Stimulated activated naive CD8-positive, alpha-beta T cell treated with anti-CD3 and anti-CD28 coated beads, Interleukin-15, Interleukin-2, amounts not matched to agents 100 ng/mL and 50 ng/mL, for 24 hours (primary cell): ENCODE measurements at regions not wholly inside any gene's neighbourhood (a gene's known extent, or its start where the extent isn't known, plus 50 kb on each side); places are given as distances from the start of the nearest gene placed in this dataset.

Source experiments
- H3K27ac Mint-ChIP-seq: one replicate; pipeline ENCODE4 v1.8.0; 2021; ENCODE audit warnings: mild to moderate bottlenecking, mixed read lengths
- H3K27me3 Mint-ChIP-seq: one replicate; pipeline ENCODE4 v1.8.0; 2021; ENCODE audit warnings: mixed read lengths
- H3K36me3 Mint-ChIP-seq: one replicate; pipeline ENCODE4 v1.8.0; 2021; ENCODE audit warnings: low read depth, mixed read lengths
- H3K4me1 Mint-ChIP-seq: one replicate; pipeline ENCODE4 v1.8.0; 2021; ENCODE audit warnings: low read depth, mixed read lengths
- H3K4me3 Mint-ChIP-seq: one replicate; pipeline ENCODE4 v1.8.0; 2021; ENCODE audit warnings: mild to moderate bottlenecking, mixed read lengths
- H3K9me3 Mint-ChIP-seq: one replicate; pipeline ENCODE4 v1.8.0; 2021; ENCODE audit warnings: mixed read lengths

DNA sequence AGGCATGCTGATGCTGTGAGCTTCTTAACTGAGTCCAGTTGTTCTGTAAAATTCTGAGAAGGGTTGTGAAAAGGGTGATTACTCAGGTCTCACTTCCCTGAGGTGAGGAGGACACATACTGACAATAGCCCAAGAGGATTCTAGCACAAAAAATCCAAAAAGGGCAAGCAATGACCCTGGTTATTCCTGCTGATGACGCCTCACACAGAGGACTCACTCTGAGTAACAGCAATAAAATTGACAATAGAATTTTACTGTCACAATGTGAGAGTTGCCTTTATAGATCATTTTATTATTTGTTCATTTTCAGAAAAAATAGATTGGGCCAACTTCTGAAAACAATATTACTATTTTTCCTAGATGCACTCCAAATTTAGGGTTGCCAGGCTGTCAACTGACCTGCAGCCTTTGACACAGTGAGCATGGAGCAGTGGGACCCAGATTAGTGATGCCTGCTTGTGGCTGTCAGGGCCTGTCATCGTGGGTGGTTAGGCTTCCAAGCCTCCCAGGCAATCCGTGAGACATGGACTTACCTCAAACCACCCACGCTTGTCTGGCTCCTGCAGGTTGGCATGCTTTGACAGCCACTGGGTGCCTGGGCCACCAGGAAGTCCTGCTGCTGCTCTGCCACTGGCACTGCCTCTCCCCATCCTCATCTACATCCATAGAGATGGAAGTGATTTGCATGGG is 396.0 kb upstream of the THBS1 start:
- H3K9me3 Mint-ChIP-seq = no peaks in the 10 kb centered on the region
- no peak overlapping the region for H3K4me3 Mint-ChIP-seq
- H3K27ac Mint-ChIP-seq = no peak overlapping the region
- H3K36me3 Mint-ChIP-seq = no peaks in the 10 kb centered on the region
- H3K27me3 Mint-ChIP-seq = peaks cover 24% of the 10 kb centered on the region
- H3K4me1 Mint-ChIP-seq = no peaks in the 10 kb centered on the region

DNA sequence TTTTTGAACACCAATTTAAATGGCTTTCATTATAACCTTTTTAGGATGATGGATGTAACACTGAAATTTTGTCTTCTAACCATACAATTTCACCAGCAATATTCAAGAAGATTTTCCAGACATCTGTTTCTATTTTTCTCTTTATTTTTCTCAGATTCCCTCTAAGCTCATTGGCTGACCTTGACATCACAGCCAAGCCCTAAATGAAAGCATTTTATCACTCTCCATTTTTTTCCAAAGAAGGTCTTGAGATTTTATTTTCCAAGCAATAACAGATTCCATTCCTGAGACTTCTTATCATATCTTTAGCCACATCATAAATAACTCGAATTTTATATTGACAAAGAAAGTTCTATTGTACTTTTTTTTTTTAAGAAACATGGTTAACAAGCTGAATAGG is 392.6 kb upstream of the THBS1 start:
- H3K27me3 Mint-ChIP-seq = peaks cover 25% of the 10 kb centered on the region
- H3K4me1 Mint-ChIP-seq = no peaks in the 10 kb centered on the region
- H3K36me3 Mint-ChIP-seq = no peaks in the 10 kb centered on the region
- H3K9me3 Mint-ChIP-seq = no peaks in the 10 kb centered on the region
- no peak overlapping the region for H3K27ac Mint-ChIP-seq
- no peak overlapping the region for H3K4me3 Mint-ChIP-seq

DNA sequence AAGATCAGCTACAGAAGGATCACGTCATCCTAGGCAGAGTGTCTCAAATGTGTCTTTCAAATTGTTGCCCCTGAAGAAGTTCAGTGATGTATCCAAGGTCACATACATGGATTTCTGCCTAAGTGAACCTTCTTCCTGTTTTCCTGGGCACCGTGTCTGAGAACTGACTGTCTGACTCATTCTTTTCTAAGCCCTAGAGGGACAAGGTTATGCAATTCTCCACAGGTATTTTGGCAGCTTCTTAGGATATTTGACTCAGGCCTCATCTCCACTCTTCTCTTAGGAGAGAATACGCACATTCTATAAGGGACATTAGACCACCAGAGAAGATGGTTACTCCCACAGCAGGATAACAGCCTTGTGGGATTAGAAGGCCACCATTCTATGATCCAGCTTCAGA is 391.9 kb upstream of the THBS1 start:
- H3K27ac Mint-ChIP-seq = no peak overlapping the region
- no peaks in the 10 kb centered on the region for H3K4me1 Mint-ChIP-seq
- no peaks in the 10 kb centered on the region for H3K36me3 Mint-ChIP-seq
- no peaks in the 10 kb centered on the region for H3K9me3 Mint-ChIP-seq
- peaks cover 25% of the 10 kb centered on the region for H3K27me3 Mint-ChIP-seq
- no peak overlapping the region for H3K4me3 Mint-ChIP-seq

DNA sequence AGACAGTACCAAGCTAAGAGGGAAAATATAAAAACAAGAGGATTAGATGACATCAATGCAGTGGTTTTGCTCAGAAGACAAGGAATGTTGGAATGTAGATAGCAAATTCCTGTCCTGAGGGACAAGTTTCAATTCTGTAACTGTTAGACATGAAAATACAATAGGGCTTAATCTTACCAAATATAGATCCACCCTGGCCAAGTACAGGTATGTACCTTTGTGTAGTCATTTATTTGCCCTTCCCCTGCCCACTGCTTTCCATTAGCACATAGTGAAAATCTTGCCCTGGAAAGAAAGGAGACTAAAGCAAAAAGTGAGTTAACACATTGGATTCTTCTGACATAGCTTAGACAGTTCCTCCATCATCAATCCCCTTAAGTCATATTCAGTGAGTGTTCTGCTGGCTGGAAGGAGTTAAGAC is 389.0 kb upstream of the THBS1 start:
- no peaks in the 10 kb centered on the region for H3K36me3 Mint-ChIP-seq
- H3K4me1 Mint-ChIP-seq = no peaks in the 10 kb centered on the region
- no peaks in the 10 kb centered on the region for H3K9me3 Mint-ChIP-seq
- peaks cover 16% of the 10 kb centered on the region for H3K27me3 Mint-ChIP-seq
- H3K4me3 Mint-ChIP-seq = no peak overlapping the region
- H3K27ac Mint-ChIP-seq = no peak overlapping the region

DNA sequence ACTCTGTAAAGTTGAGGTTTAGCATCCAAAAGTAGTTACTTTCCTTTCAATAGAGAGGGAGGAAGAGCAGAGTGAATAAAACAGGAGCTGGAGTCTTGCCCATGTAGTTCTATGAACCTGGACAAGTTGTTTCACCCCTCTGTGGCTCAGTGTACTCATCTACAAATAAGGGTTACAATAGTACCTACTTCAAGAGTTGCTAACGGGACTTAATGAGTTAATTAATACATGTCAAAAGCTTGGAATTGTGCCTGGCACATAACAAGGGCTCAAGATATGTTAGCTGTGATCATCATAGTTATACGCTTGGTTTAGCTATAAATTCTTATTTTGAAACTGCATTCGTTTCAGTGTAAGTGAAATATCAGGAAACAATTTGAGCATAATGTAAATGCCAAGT is 388.5 kb upstream of the THBS1 start:
- Mint-ChIP-seq H3K4me3 (no peak overlapping the region), H3K27ac (no peak overlapping the region), H3K36me3 (no peaks in the 10 kb centered on the region), H3K9me3 (no peaks in the 10 kb centered on the region), H3K27me3 (peaks cover 16% of the 10 kb centered on the region), H3K4me1 (no peaks in the 10 kb centered on the region)

DNA sequence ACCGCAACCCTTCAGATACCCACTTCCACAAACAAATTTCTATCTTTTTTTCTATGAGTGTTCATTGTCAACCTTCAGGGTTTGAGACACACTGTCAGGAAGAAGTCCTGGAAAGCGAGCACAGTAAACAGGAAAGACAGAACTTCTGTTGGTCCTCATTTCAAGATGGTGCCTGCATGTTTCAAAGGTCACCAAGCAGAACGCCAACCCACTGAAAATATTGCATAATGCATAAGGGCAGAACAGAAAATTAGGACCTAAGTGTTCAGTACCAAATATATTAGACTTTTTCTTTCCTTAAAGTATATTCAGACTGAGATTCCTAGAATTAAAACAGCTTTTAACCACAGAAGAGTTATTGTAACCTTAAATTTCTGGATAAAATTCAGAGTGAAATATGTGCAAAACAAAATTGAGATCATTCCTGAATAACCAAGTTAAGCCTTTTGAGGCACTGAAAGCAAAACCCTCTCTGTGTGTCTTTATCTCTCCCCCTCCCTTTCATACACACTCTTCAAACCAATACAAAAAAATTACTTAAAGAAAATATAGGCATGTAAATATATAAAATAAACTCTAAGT is 387.8 kb upstream of the THBS1 start:
- Mint-ChIP-seq H3K27me3 (peaks cover 16% of the 10 kb centered on the region), H3K4me1 (no peaks in the 10 kb centered on the region), H3K9me3 (no peaks in the 10 kb centered on the region), H3K36me3 (no peaks in the 10 kb centered on the region), H3K4me3 (no peak overlapping the region), H3K27ac (no peak overlapping the region)

DNA sequence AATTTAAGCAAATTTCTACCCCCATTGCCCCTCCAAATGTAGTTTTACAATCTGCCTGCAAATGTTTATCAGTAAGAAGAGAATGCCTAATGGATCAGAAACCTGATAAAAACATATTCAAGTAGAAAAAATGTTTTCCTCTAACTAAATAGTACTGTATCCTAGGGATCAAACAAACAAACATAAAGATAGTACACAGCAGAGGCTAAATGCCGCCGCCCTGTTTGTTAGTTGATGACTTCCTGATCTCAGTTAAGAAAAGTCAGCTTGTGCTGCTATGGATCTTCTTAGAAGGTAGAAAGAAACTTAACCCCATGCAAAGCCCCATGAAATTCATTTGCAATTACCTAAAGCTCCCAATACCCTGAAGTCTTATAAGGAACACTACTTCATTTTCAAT is 387.3 kb upstream of the THBS1 start:
- Mint-ChIP-seq H3K27me3 (peaks cover 16% of the 10 kb centered on the region), H3K4me1 (no peaks in the 10 kb centered on the region), H3K9me3 (no peaks in the 10 kb centered on the region), H3K27ac (no peak overlapping the region), H3K4me3 (no peak overlapping the region), H3K36me3 (no peaks in the 10 kb centered on the region)

DNA sequence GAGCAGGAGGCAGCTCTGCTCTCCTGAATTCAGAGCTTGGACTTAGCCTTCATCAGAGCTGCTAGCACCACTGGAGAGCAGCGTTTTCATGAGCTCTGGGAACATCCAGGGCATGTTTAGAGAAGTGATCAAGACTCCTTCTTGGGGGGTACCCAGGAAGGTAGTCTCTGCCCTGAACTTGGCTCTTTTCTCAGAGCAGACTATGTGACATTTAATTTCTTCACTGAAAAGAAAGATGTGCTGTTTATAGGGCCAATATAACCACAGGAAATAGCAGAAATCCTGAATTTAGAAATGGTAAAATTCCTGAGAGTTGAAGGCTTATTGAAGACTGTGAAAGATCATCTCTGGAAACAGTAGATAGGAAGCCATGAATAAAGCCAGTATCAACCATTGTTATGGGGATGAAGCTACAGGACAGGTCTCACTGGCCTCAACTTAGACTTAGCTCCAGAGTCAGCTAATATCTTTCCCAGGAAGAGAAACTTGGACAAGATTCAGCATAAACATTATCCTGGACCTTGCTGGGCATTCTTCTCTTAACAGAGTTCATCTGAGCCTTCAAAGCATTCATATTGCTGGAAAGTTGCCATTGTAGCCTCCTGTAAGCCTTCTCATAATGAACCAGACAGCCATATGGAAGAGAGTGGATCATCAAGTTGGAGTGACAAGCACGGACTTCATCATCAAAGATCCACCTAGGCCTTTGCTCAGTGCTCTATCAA is 386.6 kb upstream of the THBS1 start:
- no peak overlapping the region for H3K27ac Mint-ChIP-seq
- no peaks in the 10 kb centered on the region for H3K36me3 Mint-ChIP-seq
- no peaks in the 10 kb centered on the region for H3K9me3 Mint-ChIP-seq
- H3K4me3 Mint-ChIP-seq = no peak overlapping the region
- H3K4me1 Mint-ChIP-seq = no peaks in the 10 kb centered on the region
- H3K27me3 Mint-ChIP-seq = peaks cover 12% of the 10 kb centered on the region

DNA sequence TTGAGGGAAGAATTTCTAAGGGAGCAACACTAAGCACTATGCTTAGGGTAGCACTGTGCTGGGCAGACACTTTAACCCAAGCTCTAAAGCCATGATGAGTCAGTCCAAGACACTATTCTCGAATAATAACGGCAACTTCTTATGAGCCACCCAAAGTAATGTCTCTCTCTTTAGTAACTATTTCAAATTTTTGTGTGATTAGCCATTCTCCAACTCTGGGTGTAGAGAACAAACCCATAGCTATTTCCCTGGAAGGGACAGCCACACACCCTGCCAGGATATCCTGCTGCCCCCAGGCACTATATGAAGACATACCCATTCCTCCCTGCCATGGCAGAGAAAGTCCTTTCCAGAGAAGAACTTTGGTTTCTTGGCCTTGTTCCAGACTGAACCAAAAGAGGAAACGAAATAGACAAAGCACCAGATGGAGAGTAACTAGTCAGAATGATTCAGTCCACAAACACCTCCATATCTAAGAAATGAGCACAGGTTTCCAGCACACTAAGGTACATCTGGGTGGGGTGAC is 384.9 kb upstream of the THBS1 start:
- Mint-ChIP-seq H3K4me1 (no peaks in the 10 kb centered on the region), H3K4me3 (no peak overlapping the region), H3K27ac (no peak overlapping the region), H3K9me3 (no peaks in the 10 kb centered on the region), H3K36me3 (no peaks in the 10 kb centered on the region), H3K27me3 (peaks cover 9% of the 10 kb centered on the region)

DNA sequence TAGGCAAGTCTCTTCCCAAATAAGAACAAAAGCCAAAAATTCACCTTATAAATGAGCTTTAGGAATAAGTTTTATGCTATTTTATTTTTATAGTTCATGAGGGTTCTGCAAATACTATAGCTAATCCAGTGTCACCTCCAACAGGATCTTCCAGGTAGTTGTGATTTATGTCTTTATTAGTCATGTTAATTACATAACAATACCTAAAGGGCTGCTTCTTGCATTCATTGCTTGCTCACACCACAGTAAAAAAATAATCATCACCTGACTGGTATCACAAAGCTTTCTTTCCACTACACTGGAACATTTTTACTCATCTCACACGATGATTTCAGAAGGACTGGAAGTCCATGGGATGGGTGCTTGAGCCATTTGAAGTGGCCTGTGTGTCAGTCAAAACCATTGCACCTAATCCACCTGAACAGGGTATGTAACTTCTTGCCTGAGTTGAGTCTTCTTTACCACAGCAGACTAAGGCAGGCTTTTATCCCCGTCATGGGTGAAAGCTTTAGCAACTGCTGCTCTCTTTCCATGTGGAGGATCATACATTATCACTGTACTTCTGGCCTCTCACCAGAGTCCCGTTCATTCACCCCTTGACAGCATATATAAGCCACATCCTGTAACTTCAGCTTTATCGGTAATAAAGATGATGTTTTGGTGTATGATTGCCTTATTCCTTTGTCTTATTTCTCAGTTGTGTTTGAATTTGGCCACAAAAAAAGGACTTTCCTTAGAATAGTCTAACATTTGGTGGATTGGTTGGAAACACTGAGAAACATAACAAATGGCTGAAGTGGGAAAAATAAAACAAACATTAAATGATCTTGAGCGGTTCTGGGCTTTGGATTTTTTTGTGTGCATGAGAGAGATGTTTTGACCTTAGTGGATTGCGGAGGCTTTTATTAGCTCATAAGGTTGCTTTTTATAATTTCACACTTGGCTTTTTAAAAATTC is 382.6 kb upstream of the THBS1 start:
- H3K27me3 Mint-ChIP-seq = peaks cover 6% of the 10 kb centered on the region

DNA sequence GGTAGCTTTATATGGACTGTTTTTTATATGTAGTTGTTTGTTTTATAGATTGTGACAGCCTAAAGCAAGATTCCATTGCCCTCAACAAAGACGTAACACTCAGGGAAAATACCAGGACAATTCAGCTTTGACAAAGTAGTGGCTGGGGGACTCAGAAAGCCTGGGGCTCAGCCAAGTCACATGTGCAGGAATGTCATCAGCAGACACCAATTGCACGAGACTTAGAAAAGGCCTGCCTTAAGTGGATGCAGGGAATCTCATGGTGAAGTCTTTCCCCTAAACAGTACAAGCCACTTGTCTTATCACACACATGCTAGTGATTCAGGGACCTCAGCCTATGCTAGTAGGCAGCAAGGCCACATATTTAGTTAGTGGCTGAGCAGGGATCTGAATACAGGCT is 381.8 kb upstream of the THBS1 start:
- no peaks in the 10 kb centered on the region for H3K36me3 Mint-ChIP-seq
- no peaks in the 10 kb centered on the region for H3K9me3 Mint-ChIP-seq
- H3K4me1 Mint-ChIP-seq = no peaks in the 10 kb centered on the region
- no peak overlapping the region for H3K4me3 Mint-ChIP-seq
- H3K27me3 Mint-ChIP-seq = peaks cover 6% of the 10 kb centered on the region
- no peak overlapping the region for H3K27ac Mint-ChIP-seq

More for the DNA sequence above, 382.6 kb upstream of the THBS1 start:
- Mint-ChIP-seq H3K36me3 (no peaks in the 10 kb centered on the region), H3K27ac (peak overlapping the region; percentile 14), H3K9me3 (no peaks in the 10 kb centered on the region), H3K4me3 (no peak overlapping the region), H3K4me1 (no peaks in the 10 kb centered on the region)

DNA sequence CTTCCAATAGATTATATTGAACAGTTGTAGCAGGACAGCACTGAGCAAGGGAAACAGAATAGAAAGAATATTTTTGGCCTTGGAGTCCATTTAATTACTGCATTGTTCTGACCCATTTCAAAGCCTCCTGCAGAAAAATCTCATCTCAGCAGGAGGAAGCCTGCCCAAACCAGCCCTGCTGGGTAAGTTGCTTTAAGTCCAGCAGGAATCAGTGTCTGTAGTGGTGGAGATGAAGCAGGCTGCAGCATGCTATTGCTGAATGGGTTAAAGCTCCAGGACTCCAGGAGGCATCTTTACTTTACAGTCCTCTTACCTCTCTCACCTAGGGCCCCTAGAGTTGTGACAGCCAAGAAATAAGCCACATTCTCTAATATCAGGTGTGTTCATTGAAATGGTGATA is 380.3 kb upstream of the THBS1 start:
- Mint-ChIP-seq H3K4me3 (no peak overlapping the region), H3K27ac (no peak overlapping the region), H3K9me3 (no peaks in the 10 kb centered on the region), H3K27me3 (peaks cover 12% of the 10 kb centered on the region), H3K4me1 (no peaks in the 10 kb centered on the region), H3K36me3 (no peaks in the 10 kb centered on the region)

DNA sequence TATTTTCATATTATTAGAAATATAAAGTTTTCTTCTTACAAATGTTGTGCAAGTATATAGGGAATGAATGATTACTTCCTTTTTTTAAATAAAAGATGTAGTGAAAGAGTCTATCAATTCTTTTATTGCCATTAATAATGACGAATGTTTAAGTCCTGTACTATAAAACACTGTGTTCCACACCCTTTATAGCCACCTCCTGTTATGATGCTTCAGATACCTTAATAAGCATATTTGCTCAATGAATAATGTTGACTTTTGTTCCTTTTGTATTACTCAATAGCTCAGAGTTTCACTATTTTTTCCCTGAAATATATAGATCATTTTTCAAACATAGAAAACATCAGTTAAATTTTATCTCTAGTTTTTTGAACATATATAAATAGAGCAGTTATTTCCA is 378.2 kb upstream of the THBS1 start:
- H3K4me1 Mint-ChIP-seq = no peaks in the 10 kb centered on the region

DNA sequence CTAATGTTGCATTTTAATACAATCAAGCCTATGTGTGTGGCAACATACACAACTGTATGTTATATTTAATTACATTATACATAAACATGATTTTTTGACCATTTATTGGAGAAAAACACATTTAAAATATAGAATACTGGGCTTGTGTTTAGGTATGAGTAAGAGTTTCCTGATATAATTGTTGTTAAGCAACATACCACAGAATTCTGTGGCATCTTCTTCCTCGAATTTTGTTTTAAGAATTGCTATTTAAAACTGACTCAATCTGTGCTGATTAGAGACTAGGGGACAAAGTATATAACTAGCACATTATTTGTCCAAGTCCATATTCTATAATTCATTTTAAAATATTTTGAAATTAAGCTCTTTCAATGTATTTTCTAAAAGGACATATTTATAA is 376.8 kb upstream of the THBS1 start:
- Mint-ChIP-seq H3K27ac (no peak overlapping the region), H3K36me3 (no peaks in the 10 kb centered on the region), H3K4me3 (no peak overlapping the region), H3K4me1 (no peaks in the 10 kb centered on the region), H3K9me3 (no peaks in the 10 kb centered on the region), H3K27me3 (peaks cover 12% of the 10 kb centered on the region)

More for the DNA sequence above, 378.2 kb upstream of the THBS1 start:
- no peak overlapping the region for H3K27ac Mint-ChIP-seq
- peaks cover 12% of the 10 kb centered on the region for H3K27me3 Mint-ChIP-seq
- H3K9me3 Mint-ChIP-seq = no peaks in the 10 kb centered on the region
- no peak overlapping the region for H3K4me3 Mint-ChIP-seq
- no peaks in the 10 kb centered on the region for H3K36me3 Mint-ChIP-seq
